HS-5 (cell line): ENCODE measurements at regions not wholly inside any gene's neighbourhood (a gene's known extent, or its start where the extent isn't known, plus 50 kb on each side); places are given as distances from the start of the nearest gene placed in this dataset.

Experiments
- DNase-seq: peaks from one replicate; pipeline ENCODE4 v3.0.0-alpha.2; 2012; ENCODE audit warnings: low read depth

GRCh38 chr2:217086038-217086522 lies 226.2 kb upstream of the TNP1 start:
- DNase-seq = no peak

DNA sequence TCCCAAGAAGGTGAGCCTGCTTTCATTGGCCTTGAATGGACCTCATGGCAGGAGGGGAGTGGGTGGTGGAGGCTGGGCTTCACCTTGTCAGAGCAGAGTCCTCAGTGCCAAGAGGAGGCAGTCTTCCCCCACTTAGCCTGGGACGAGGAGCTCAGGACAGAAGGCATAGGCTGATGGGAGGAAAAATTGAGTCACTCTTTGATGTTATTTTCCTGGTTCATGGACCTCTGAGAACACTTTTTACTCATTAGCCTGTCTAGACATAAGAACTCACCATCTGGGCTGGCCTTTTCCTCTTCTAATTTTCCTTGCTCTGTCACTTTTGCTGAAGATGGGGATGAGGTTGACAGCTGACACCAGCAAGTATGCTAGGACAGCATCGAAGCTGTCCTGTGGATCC lies 225.7 kb upstream of the TNP1 start:
- DNase-seq = no peak

DNA sequence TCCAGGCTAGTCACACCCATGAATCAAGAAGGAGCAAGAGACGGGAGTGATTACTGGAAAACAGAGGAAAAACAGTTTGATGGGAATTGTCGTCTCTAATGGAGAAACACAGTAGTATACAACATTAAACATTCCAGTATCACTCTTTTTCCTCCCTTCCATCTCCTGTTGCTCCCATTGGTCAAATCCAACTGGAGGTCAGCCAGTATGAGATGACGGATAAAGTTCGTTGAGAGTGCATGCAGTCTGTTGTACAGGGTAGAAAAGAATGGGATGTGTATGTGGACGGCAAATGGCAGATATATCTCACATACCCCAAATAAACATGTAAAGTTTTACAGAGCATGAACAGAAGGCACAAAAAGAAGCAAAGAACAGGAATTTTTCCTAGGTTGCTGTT lies 221.9 kb upstream of the TNP1 start:
- no peak for DNase-seq

GRCh38 chr2:217079165-217079564 lies 219.3 kb upstream of the TNP1 start:
- no peak for DNase-seq

GRCh38 chr2:217077831-217078407 lies 218.1 kb upstream of the TNP1 start:
- DNase-seq = peak; percentile 19

DNA sequence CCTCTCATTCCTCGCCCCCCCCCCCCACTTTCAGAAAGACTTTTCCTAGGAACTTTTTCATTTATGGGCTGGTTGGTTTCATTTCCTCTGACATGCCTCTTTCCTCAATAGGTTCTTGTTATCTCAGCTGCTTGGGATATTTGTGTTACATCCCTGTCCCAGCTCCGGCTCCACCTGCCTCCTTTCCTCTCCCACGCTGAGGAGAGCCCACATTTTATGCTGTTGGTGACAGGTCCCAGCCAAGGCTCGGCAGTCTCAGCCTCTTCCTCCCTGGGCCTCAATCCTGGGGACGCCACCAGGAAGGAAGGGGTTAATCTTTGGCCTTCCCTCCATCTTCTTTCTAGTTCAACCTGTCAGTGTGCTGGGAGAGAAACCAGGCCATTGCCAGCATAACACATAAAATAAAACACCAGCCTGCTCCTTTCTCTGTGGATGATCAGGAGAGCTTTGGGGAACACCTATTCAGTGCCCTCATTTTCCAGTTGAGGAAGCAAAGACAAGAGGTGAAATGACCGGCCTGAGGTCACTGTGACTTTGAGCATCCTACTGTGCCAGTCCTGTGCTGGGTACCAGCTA lies 216.9 kb upstream of the TNP1 start:
- DNase-seq = no peak

- DNase-seq = no peak
Observed at GRCh38 chr2:217076058-217076435, 216.2 kb upstream of the TNP1 start.

DNA sequence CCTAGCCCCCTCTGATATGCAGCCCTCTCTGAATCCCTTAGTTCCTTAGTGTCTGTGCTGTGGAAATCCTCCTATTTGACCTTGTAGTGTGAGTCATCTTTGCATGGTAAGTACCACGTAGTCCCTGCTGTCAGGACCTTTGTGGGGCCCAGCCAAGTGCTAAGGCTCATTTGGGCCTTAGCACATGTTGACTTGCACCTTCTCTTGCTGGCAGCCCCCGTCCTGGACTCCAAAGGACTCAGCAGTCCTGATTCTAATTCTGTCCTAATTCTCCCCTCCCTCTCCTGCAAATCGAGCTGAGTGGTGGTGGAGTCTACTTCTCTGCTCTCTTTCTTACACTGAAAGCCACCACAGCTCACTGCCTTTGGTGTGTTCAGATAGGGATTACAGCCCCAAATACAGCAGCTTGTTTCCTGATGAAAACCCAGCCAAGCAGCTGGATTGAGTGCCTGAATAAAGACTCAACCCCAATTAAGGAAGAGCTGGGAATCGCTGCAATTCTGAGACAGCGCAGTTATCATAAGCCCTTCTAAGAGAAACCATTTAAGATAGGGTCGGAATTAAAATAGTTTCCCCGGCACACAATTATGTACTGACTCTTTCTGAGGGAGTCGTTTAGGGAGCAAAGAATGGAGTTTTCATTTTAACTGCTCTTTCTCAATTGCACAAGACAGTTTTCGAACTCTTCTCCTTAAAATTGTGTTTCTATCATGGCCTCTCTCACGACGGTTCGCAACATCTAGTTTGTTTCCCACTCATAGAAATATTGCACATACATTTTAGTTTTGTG lies 215.6 kb upstream of the TNP1 start:
- no peak for DNase-seq

GRCh38 chr2:217074576-217075255 lies 214.9 kb upstream of the TNP1 start:
- DNase-seq = no peak

- DNase-seq = no peak
Observed at GRCh38 chr2:217071416-217071815, 211.6 kb upstream of the TNP1 start.

- no peak for DNase-seq
Observed at GRCh38 chr2:217070611-217071010, 210.7 kb upstream of the TNP1 start.

DNA sequence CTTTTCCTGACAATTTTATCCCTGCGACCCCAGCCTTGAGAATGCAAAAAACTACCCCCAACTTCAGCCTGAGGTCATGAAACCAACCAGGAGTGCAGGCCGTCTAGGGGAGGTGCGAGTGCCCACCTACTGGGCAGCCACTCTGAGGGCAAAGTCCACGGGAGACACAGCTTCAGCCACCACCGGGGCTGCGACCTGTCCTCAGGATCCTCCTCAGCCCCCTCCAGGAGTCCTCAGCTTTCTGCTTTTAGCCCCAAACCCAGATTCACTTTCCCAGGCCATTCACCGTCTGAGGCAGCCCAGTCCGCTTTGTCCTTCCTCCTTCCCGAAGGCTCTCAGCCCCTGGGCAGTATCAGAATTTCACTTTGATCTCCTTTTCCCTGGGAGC lies 210.2 kb upstream of the TNP1 start:
- no peak for DNase-seq

DNA sequence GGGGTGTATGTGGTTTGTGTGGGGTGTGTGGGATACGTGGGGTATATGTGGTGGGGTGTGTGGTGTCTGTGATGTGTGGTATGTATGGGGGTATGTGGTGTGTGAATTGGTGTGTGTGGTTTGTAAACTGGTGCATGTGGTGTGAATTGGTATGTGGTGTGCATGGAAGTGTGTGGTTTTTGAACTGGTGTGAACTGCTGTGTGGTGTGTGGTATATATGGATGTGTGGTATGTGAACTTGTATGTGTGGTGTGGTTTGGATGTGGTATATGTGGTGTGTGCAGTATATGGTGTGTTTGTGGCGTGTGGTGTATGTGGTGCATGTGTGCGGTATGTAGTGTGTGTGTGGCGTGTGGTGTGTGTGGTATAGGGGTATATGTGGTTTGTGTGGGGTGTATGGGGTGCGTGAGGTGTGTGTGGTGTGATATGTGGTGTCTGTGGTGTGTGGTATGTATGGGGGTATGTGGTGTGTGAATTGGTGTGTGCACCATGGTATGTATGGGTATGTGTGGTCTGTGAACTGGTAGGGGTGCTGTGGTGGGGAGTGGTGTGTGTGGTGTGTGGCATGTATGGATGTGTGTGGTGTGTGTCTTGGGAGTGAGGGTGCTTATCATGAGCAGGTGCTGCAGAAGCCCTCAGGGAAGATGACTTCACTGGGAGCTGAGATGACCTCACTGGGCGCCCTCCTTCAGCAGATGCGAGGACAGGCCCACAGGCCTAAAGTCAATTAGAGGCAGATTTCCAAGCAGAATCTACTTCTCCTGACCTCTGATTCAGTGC lies 209.6 kb upstream of the TNP1 start:
- DNase-seq = no peak

GRCh38 chr2:217068677-217069250 lies 208.9 kb upstream of the TNP1 start:
- DNase-seq = no peak

GRCh38 chr2:217067787-217068186 lies 207.9 kb upstream of the TNP1 start:
- no peak for DNase-seq

DNA sequence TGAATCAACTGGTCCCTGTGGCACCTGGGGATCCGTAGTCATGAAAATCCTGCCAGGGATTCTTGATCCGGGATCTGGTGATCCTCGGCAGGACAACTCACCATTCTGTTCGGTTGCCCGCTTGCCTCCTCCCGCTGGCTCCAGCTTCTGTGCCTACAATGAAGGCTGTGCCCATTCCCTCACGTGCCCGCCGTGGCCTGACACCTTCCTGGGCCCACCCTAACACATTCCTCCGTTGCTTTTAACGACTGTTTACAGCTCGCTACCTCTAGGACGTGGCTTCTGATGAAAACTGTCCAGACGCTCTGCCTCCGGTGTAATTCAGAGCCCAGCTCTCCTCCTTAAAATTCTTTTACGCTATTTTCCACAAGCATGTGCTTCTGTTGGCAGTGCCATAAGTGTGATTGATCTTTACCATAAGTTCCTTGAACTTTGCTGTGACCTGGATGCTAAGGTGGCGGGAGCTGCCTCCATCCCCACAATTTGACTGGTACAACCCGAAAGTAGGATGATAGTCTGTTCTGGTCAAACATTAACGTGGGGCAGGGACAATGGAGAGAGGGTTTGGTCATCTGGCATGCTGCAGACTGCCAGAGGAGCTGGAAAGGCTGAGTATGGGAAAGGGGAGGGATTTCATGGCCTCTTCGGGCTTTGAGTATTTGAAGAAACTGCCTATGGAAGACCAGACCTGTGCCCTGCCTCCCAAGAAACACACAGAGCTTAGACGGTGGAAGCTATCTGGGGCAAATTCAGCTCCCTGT lies 206.8 kb upstream of the TNP1 start:
- no peak for DNase-seq

- DNase-seq = peak; percentile 64
Observed at GRCh38 chr2:217065695-217066405, 206.0 kb upstream of the TNP1 start.

- no peak for DNase-seq
Observed at GRCh38 chr2:217065012-217065290, 205.1 kb upstream of the TNP1 start.

GRCh38 chr2:217064234-217065011 lies 204.6 kb upstream of the TNP1 start:
- no peak for DNase-seq

DNA sequence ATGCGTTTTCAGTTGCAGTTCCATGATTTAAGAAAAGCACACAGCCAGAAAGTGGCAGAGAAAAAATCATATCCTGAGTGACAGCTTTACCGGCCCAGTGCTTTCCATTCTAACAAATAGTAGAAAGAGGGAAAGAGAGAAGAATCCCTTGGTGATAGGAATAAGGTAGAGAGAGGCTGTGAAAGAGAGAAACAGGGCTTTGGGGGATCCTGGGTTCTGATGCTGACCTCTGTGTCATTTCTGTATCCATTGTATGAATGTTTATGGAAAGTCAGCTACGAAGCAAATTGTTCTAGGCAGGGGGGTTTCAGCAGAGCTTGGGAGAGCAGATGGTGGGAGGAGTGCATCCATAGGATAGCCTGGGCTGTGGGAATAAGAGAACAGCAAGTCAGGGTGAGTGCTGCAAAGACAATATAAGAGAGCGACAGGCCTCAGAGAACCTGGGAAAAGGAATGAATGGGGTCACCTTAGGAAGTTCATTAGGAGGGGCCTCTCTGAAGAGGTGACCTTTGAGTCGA lies 203.4 kb upstream of the TNP1 start:
- DNase-seq = no peak
